Coronary artery (tissue), 2 donors: ENCODE measurements at regions not wholly inside any gene's neighbourhood (a gene's known extent, or its start where the extent isn't known, plus 50 kb on each side); places are given as distances from the start of the nearest gene placed in this dataset.

ENCODE experiments used
- DNase-seq: peaks from one replicate; pipeline ENCODE4 v3.0.0-alpha.2; 2017; ENCODE audit warnings: low spot score
- H3K27ac ChIP-seq, 2 donors: fragments of 200-600 bp; sonication (generic); one replicate each; pipeline ENCODE4 v1.5.1; 2016 to 2019
- H3K4me3 ChIP-seq: fragments of 200-600 bp; sonication (generic); 2 replicates; pipeline ENCODE4 v1.5.1; 2016; ENCODE audit warnings: mild to moderate bottlenecking, moderate library complexity
- CTCF ChIP-seq: fragments of 200-600 bp; sonication (generic); IDR thresholded peaks from one replicate; pipeline ENCODE4 v1.5.1; 2019; ENCODE audit warnings: antibody characterized with exemption

- no peak for TF ChIP-seq CTCF
- Histone ChIP-seq H3K4me3 (no peak overlapping the region), H3K27ac (no peak overlapping the region)
- no peak for DNase-seq
Observed at GRCh38 chr9:113646946-113647914, 183.7 kb downstream of the RGS3 start.

- no peak overlapping the region for H3K4me3 ChIP-seq
- DNase-seq, result no peak
- no peak overlapping the region for H3K27ac ChIP-seq
- TF ChIP-seq CTCF, result no peak
Observed at GRCh38 chr9:113648048-113648447, 184.5 kb downstream of the RGS3 start.

- TF ChIP-seq CTCF, result no peak
- Histone ChIP-seq H3K27ac (peak overlapping the region in 1 of 2 donors; percentile 7), H3K4me3 (no peak overlapping the region)
- DNase-seq, result no peak
Observed at GRCh38 chr9:113648586-113648985, 185.1 kb downstream of the RGS3 start.

GRCh38 chr9:113649054-113649453 lies 185.5 kb downstream of the RGS3 start:
- Histone ChIP-seq H3K27ac (peak overlapping the region in 1 of 2 donors; percentile 7), H3K4me3 (no peak overlapping the region)
- DNase-seq, result no peak
- TF ChIP-seq CTCF, result no peak

GRCh38 chr9:113649855-113650206 lies 186.3 kb downstream of the RGS3 start:
- Histone ChIP-seq H3K27ac (no peak overlapping the region), H3K4me3 (no peak overlapping the region)
- no peak for DNase-seq
- no peak for TF ChIP-seq CTCF

GRCh38 chr9:113650207-113651131 lies 186.9 kb downstream of the RGS3 start:
- no peak for DNase-seq
- no peak for TF ChIP-seq CTCF
- no peak overlapping the region for H3K4me3 ChIP-seq
- H3K27ac ChIP-seq, result no peak overlapping the region
